PC-9 (cell line): ENCODE measurements at regions not wholly inside any gene's neighbourhood (a gene's known extent, or its start where the extent isn't known, plus 50 kb on each side); places are given as distances from the start of the nearest gene placed in this dataset.

Experiments
- BruUV-seq: library from RNA; stranded (reverse); fragments of 400-500 nt; replicated peaks from 2 replicates; lab custom pipeline; 2021; lab: Mats Ljungman, UMichigan
- CTCF ChIA-PET: fragments of 300-600 bp; sonication (Branson Sonifier 250); formaldehyde crosslinking; loops from one replicate; lab custom pipeline; 2022; ENCODE audit warnings: antibody characterized with exemption; lab: Charles Lee
- POLR2A ChIA-PET: fragments of 300-600 bp; sonication (Branson Sonifier 250); formaldehyde crosslinking; loops from one replicate; lab custom pipeline; 2022; ENCODE audit warnings: antibody characterized with exemption; ENCODE audit not compliant: unreplicated experiment; lab: Charles Lee
- DNase-seq, 2 experiments: peaks; one replicate each; pipeline versions ENCODE4 v3.0.0 to v3.0.0-alpha.2; 2015 to 2022; ENCODE audit warnings: mixed read lengths in 1 of 2
- H2AFZ ChIP-seq: fragments of 200-600 bp; sonication (generic); 2 replicates; pipeline ENCODE4 v1.8.1; 2017; ENCODE audit warnings: antibody characterized with exemption
- H3F3A ChIP-seq: fragments of 200-600 bp; sonication (generic); 2 replicates; pipeline ENCODE4 v1.8.1; 2017; ENCODE audit warnings: antibody characterized with exemption, mild to moderate bottlenecking, low read depth; ENCODE audit not compliant: insufficient read depth
- H3K27ac ChIP-seq: fragments of 200-600 bp; sonication (generic); 2 replicates; pipeline ENCODE4 v1.6.1; 2016; ENCODE audit warnings: mixed run types
- H3K27me3 ChIP-seq: fragments of 200-600 bp; sonication (generic); 2 replicates; pipeline ENCODE4 v1.6.1; 2016; ENCODE audit warnings: low read depth, mixed run types; ENCODE audit not compliant: insufficient read depth
- H3K36me3 ChIP-seq: fragments of 200-600 bp; sonication (generic); 2 replicates; pipeline ENCODE4 v1.6.1; 2016; ENCODE audit warnings: low read depth, mixed run types
- H3K4me1 ChIP-seq: fragments of 200-600 bp; sonication (generic); replicated peaks from 2 replicates; pipeline ENCODE4 v1.6.1; 2016; ENCODE audit warnings: mixed run types; ENCODE audit not compliant: insufficient read depth
- H3K4me2 ChIP-seq: fragments of 200-600 bp; sonication (generic); 2 replicates; pipeline ENCODE4 v1.6.1; 2017; ENCODE audit warnings: mixed run types
- H3K4me3 ChIP-seq: fragments of 200-600 bp; sonication (generic); 2 replicates; pipeline ENCODE4 v1.6.1; 2016; ENCODE audit warnings: mixed run types
- H3K79me2 ChIP-seq: fragments of 200-600 bp; sonication (generic); 2 replicates; pipeline ENCODE4 v1.6.1; 2017; ENCODE audit warnings: low read depth, mixed run types
- H3K9me2 ChIP-seq: fragments of 200-600 bp; sonication (generic); 2 replicates; pipeline ENCODE4 v1.8.1; 2017; ENCODE audit warnings: mild to moderate bottlenecking; ENCODE audit not compliant: insufficient read depth
- H3K9me3 ChIP-seq: fragments of 200-600 bp; sonication (generic); 2 replicates; pipeline ENCODE4 v1.8.1; 2016; ENCODE audit warnings: low read depth; ENCODE audit not compliant: insufficient read depth
- H4K20me1 ChIP-seq: fragments of 200-600 bp; sonication (generic); 2 replicates; pipeline ENCODE4 v1.8.1; 2017; ENCODE audit not compliant: insufficient read depth
- EZH2 ChIP-seq: fragments of 200-600 bp; sonication (generic); IDR thresholded peaks from 2 replicates; pipeline ENCODE4 v1.8.0; 2017; ENCODE audit warnings: antibody characterized with exemption, low read depth
- intact Hi-C: fragments of 100-400 bp; cut with micrococcal nuclease; formaldehyde crosslinking; loops from one replicate; pipeline ENCODE4 v1.10.0; 2022; ENCODE audit not compliant: unreplicated experiment
- TF ChIP-seq, protein P1 (sequence below): fragments of 200-600 bp; sonication (generic); conservative IDR thresholded peaks from 2 replicates; pipeline ENCODE4 v1.6.1; 2017; ENCODE audit warnings: mixed run types, antibody characterized with exemption, mild to moderate bottlenecking, moderate library complexity

DNA sequence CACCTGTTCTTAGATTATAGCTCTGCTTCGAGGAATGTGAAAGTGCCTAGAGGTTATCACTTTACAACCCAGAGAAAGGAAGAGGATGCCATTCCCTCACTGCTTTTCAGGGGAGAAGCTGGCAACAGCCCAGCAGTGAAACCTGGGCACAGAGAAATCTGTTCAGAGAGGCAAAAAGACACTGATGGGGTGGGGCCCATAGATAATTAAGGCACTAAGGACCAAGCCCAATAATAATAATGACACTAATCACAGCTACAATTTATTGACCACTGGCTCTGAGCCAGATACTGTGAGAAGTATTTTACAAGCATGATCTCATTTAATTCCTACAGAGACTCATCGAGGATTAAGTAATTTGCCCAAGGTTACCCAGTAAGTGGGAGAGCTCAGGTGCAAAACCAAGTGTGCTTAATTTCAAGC, 168.3 kb downstream of the PIK3R1 start:
- ChIA-PET CTCF (no interaction called here), POLR2A (no interaction called here)
- no peak overlapping the region for H3K4me2 ChIP-seq
- no peaks in the 10 kb centered on the region for H3K27me3 ChIP-seq
- H4K20me1 ChIP-seq, result no peaks in the 10 kb centered on the region
- H3K4me1 ChIP-seq, result no peaks in the 10 kb centered on the region
- no peaks in the 10 kb centered on the region; the same call in 1 of the 2 replicates for H3K9me3 ChIP-seq
- H2AFZ ChIP-seq, result no peak overlapping the region
- TF ChIP-seq, protein P1, sequence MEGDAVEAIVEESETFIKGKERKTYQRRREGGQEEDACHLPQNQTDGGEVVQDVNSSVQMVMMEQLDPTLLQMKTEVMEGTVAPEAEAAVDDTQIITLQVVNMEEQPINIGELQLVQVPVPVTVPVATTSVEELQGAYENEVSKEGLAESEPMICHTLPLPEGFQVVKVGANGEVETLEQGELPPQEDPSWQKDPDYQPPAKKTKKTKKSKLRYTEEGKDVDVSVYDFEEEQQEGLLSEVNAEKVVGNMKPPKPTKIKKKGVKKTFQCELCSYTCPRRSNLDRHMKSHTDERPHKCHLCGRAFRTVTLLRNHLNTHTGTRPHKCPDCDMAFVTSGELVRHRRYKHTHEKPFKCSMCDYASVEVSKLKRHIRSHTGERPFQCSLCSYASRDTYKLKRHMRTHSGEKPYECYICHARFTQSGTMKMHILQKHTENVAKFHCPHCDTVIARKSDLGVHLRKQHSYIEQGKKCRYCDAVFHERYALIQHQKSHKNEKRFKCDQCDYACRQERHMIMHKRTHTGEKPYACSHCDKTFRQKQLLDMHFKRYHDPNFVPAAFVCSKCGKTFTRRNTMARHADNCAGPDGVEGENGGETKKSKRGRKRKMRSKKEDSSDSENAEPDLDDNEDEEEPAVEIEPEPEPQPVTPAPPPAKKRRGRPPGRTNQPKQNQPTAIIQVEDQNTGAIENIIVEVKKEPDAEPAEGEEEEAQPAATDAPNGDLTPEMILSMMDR, result no peak
- H3K27ac ChIP-seq, result no peak overlapping the region
- no peaks in the 10 kb centered on the region; the same call in 1 of the 2 replicates for H3F3A ChIP-seq
- no TSS peak for BruUV-seq
- no peaks in the 10 kb centered on the region for H3K36me3 ChIP-seq
- DNase-seq, result no peak
- no peaks in the 10 kb centered on the region for H3K9me2 ChIP-seq
- H3K4me3 ChIP-seq, result no peak overlapping the region
- no peaks in the 10 kb centered on the region for H3K79me2 ChIP-seq
- intact Hi-C loops, result no loop called here

DNA sequence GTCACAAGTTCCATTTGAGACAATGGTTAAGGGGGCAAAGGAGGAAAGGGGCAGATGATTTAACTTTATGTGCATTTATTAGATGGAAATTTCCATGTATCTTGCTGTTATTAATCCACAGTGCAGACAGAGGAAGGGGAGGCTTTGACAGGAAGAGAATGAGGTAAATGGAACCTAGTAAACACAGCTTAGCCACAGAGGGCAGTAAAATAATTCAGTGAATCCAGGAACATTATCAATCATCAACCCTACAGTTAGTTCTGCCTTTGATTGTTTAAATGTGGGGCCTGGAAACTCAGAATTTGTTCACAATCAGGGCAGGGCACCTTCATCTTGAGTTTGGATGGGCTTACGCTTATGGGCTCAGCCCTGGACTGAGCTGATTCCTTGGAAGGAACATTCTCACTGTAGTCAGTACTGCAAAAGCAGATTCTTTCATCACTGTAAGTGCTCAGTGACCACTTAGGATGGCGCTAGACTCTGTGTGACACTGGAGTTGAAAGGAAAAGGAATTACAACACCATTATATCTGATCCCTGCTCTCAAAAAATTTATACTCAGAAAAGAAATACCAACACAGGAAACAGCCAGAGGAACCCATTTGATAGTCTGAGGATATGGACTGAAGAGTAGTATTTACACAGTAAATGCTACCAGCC, 169.5 kb downstream of the PIK3R1 start:
- Histone ChIP-seq H3K9me2 (no peaks in the 10 kb centered on the region), H3K9me3 (no peaks in the 10 kb centered on the region; the same call in 1 of the 2 replicates), H4K20me1 (no peaks in the 10 kb centered on the region), H3K4me2 (no peak overlapping the region), H3K27ac (no peak overlapping the region), H3K27me3 (no peaks in the 10 kb centered on the region), H3K4me3 (no peak overlapping the region), H3K36me3 (no peaks in the 10 kb centered on the region), H2AFZ (no peak overlapping the region), H3K4me1 (no peaks in the 10 kb centered on the region), H3K79me2 (no peaks in the 10 kb centered on the region), H3F3A (no peaks in the 10 kb centered on the region; the same call in 1 of the 2 replicates)
- BruUV-seq, result no TSS peak
- POLR2A ChIA-PET, result no interaction called here
- CTCF ChIA-PET, result no interaction called here
- intact Hi-C loops, result no loop called here
- TF ChIP-seq, protein P1, result no peak
- no peak for TF ChIP-seq EZH2
- DNase-seq, result no peak

GRCh38 chr5:68385936-68386335, 170.4 kb downstream of the PIK3R1 start:
- Histone ChIP-seq H3K27ac (no peak overlapping the region), H2AFZ (no peak overlapping the region), H3K9me3 (no peaks in the 10 kb centered on the region; the same call in 1 of the 2 replicates), H4K20me1 (no peaks in the 10 kb centered on the region), H3K4me1 (no peaks in the 10 kb centered on the region), H3F3A (no peaks in the 10 kb centered on the region; the same call in 1 of the 2 replicates), H3K27me3 (no peaks in the 10 kb centered on the region), H3K79me2 (no peaks in the 10 kb centered on the region), H3K4me3 (no peak overlapping the region), H3K36me3 (no peaks in the 10 kb centered on the region), H3K9me2 (no peaks in the 10 kb centered on the region), H3K4me2 (no peak overlapping the region)
- intact Hi-C loops, result no loop called here
- ChIA-PET POLR2A (no interaction called here), CTCF (no interaction called here)
- TF ChIP-seq, protein P1, result no peak
- no peak for TF ChIP-seq EZH2
- BruUV-seq, result no TSS peak
- no peak for DNase-seq
